WTC11 (cell line): ENCODE measurements at regions not wholly inside any gene's neighbourhood (a gene's known extent, or its start where the extent isn't known, plus 50 kb on each side); places are given as distances from the start of the nearest gene placed in this dataset.

ENCODE experiments used
- ATAC-seq: fragments of 200-7000 bp; cut with Tn5 transposase; 2 replicates; pipeline ENCODE4 v1.10.0; 2021; ENCODE audit warnings: mild to moderate bottlenecking, moderate library complexity
- CTCF ChIA-PET: fragments of 300-600 bp; sonication (Branson Sonifier 250); formaldehyde crosslinking; loops from one replicate; lab custom pipeline; 2021; ENCODE audit warnings: antibody characterized with exemption; lab: Charles Lee
- POLR2A ChIA-PET: fragments of 350-600 bp; sonication (Branson Sonifier 250); formaldehyde crosslinking; loops from one replicate; lab custom pipeline; 2021; ENCODE audit warnings: antibody characterized with exemption; lab: Charles Lee
- DNase-seq: peaks from one replicate; pipeline ENCODE4 v3.0.0; 2021; ENCODE audit warnings: low spot score
- H3K27ac Mint-ChIP-seq: 2 replicates; pipeline ENCODE4 v1.8.0; 2021; ENCODE audit warnings: mixed read lengths
- H3K27me3 Mint-ChIP-seq: 2 replicates; pipeline ENCODE4 v1.8.0; 2021; ENCODE audit warnings: low read depth, mild to moderate bottlenecking, moderate library complexity, mixed read lengths
- H3K36me3 Mint-ChIP-seq: 2 replicates; pipeline ENCODE4 v1.8.0; 2021; ENCODE audit warnings: mixed read lengths
- H3K4me1 Mint-ChIP-seq: 2 replicates; pipeline ENCODE4 v1.8.0; 2022; ENCODE audit warnings: mixed read lengths
- H3K4me3 Mint-ChIP-seq: 2 replicates; pipeline ENCODE4 v1.8.0; 2021; ENCODE audit warnings: mild to moderate bottlenecking, moderate library complexity, mixed read lengths
- H3K9me3 Mint-ChIP-seq: 2 replicates; pipeline ENCODE4 v1.8.0; 2021; ENCODE audit warnings: mixed read lengths
- CREB1 ChIP-seq: sonication (generic); formaldehyde crosslinking; IDR thresholded peaks from 2 replicates; pipeline ENCODE4 v1.8.0; 2023; ENCODE audit warnings: mild to moderate bottlenecking, missing genetic modification reagents
- CREM ChIP-seq: sonication (generic); formaldehyde crosslinking; IDR thresholded peaks from 2 replicates; pipeline ENCODE4 v1.8.1; 2022; ENCODE audit warnings: mild to moderate bottlenecking, missing genetic modification reagents, moderate library complexity
- GRHL2 ChIP-seq: fragments of 250-450 bp; sonication (Bioruptor Pico); IDR thresholded peaks from 2 replicates; pipeline ENCODE4 v1.8.0; 2022; ENCODE audit warnings: mild to moderate bottlenecking, moderate library complexity; ENCODE audit not compliant: insufficient replicate concordance, severe bottlenecking
- JUN ChIP-seq: sonication (generic); formaldehyde crosslinking; IDR thresholded peaks from 2 replicates; pipeline ENCODE4 v1.8.0; 2023; ENCODE audit warnings: mild to moderate bottlenecking, missing genetic modification reagents
- MXD4 ChIP-seq: fragments of 250-450 bp; sonication (Bioruptor Pico); IDR thresholded peaks from 2 replicates; pipeline ENCODE4 v1.8.0; 2021; ENCODE audit warnings: mild to moderate bottlenecking, moderate library complexity, borderline replicate concordance
- NFE2L1 ChIP-seq: sonication (generic); formaldehyde crosslinking; IDR thresholded peaks from 2 replicates; pipeline ENCODE4 v1.8.1; 2023; ENCODE audit warnings: missing genetic modification reagents
- OVOL2 ChIP-seq: fragments of 250-450 bp; sonication (Bioruptor Pico); IDR thresholded peaks from 2 replicates; pipeline ENCODE4 v1.9.0; 2021; ENCODE audit warnings: mild to moderate bottlenecking, borderline replicate concordance
- SMAD3 ChIP-seq: sonication (generic); formaldehyde crosslinking; IDR thresholded peaks from 2 replicates; pipeline ENCODE4 v1.8.0; 2022; ENCODE audit warnings: missing genetic modification reagents, mild to moderate bottlenecking, borderline replicate concordance
- TCF7 ChIP-seq: sonication (generic); formaldehyde crosslinking; IDR thresholded peaks from 2 replicates; pipeline ENCODE4 v1.8.0; 2022; ENCODE audit warnings: mild to moderate bottlenecking, low read depth, missing genetic modification reagents, moderate library complexity
- ZNF263 ChIP-seq: sonication (generic); formaldehyde crosslinking; IDR thresholded peaks from 2 replicates; pipeline ENCODE4 v1.8.1; 2022; ENCODE audit warnings: low read depth, mild to moderate bottlenecking, moderate library complexity, missing genetic modification reagents
- TF ChIP-seq, protein P1 (sequence below): sonication (generic); formaldehyde crosslinking; IDR thresholded peaks from 2 replicates; pipeline ENCODE4 v1.8.1; 2023; ENCODE audit warnings: mild to moderate bottlenecking, missing genetic modification reagents
- TF ChIP-seq, protein P2 (sequence below): sonication (generic); formaldehyde crosslinking; IDR thresholded peaks from 2 replicates; pipeline ENCODE4 v1.8.1; 2022; ENCODE audit warnings: mild to moderate bottlenecking, missing genetic modification reagents, moderate library complexity, borderline replicate concordance
- TF ChIP-seq, protein P3 (sequence below): sonication (generic); formaldehyde crosslinking; IDR thresholded peaks from 2 replicates; pipeline ENCODE4 v1.8.1; 2023; ENCODE audit warnings: mild to moderate bottlenecking, missing genetic modification reagents, moderate library complexity
- TF ChIP-seq, protein P4 (sequence below): sonication (generic); formaldehyde crosslinking; IDR thresholded peaks from 2 replicates; pipeline ENCODE4 v1.8.0; 2022; ENCODE audit warnings: missing genetic modification reagents
- TF ChIP-seq, protein P5 (sequence below): sonication (generic); formaldehyde crosslinking; IDR thresholded peaks from 2 replicates; pipeline ENCODE4 v1.8.0; 2022; ENCODE audit warnings: mild to moderate bottlenecking, missing genetic modification reagents

DNA sequence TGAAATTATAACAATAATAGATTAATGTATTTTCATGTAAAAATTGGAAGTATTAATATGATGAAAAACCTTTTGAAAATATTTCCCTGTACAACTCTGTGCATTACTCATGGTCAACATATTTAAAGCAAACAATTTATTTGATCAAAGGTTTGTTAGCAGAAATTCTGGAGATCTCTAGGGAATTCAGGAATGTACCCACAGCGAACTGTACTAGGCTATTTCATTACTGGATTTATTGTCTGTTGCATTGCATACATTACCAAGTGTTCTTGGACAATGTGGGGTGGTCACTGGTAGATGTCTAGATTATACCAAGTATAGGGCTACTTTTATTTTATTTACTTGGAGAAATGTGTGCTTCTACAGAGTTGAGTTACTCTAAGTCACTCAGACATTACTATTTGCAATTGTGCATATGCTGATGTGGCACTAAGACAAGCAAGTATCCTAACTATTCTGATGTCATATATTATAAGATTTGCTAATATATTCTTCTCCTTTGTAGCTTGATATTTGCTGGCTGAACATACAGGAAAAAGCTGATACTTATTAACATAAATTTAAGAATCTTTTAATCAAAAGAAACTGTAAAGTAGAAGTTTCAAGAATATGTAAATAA is 323.3 kb downstream of the CCER1 start:
- Mint-ChIP-seq H3K9me3 (peaks cover 21% of the 10 kb centered on the region), H3K4me3 (no peak overlapping the region), H3K4me1 (no peaks in the 10 kb centered on the region), H3K27me3 (no peaks in the 10 kb centered on the region), H3K36me3 (peaks cover 12% of the 10 kb centered on the region), H3K27ac (no peak overlapping the region)
- no peak for DNase-seq
- no peak for ATAC-seq
- CTCF ChIA-PET: no interaction called here
- TF ChIP-seq GRHL2 (no peak), JUN (CRISPR knock-in tag) (no peak), TCF7 (CRISPR knock-in tag) (no peak), SMAD3 (no peak), OVOL2 (CRISPR knock-in tag) (no peak), CREB1 (CRISPR knock-in tag) (no peak), CREM (no peak), MXD4 (CRISPR knock-in tag) (no peak), NFE2L1 (CRISPR knock-in tag) (no peak)
- TF ChIP-seq, protein P1, sequence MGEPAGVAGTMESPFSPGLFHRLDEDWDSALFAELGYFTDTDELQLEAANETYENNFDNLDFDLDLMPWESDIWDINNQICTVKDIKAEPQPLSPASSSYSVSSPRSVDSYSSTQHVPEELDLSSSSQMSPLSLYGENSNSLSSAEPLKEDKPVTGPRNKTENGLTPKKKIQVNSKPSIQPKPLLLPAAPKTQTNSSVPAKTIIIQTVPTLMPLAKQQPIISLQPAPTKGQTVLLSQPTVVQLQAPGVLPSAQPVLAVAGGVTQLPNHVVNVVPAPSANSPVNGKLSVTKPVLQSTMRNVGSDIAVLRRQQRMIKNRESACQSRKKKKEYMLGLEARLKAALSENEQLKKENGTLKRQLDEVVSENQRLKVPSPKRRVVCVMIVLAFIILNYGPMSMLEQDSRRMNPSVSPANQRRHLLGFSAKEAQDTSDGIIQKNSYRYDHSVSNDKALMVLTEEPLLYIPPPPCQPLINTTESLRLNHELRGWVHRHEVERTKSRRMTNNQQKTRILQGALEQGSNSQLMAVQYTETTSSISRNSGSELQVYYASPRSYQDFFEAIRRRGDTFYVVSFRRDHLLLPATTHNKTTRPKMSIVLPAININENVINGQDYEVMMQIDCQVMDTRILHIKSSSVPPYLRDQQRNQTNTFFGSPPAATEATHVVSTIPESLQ (CRISPR knock-in tag): no peak
- TF ChIP-seq, protein P2, sequence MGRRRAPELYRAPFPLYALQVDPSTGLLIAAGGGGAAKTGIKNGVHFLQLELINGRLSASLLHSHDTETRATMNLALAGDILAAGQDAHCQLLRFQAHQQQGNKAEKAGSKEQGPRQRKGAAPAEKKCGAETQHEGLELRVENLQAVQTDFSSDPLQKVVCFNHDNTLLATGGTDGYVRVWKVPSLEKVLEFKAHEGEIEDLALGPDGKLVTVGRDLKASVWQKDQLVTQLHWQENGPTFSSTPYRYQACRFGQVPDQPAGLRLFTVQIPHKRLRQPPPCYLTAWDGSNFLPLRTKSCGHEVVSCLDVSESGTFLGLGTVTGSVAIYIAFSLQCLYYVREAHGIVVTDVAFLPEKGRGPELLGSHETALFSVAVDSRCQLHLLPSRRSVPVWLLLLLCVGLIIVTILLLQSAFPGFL (CRISPR knock-in tag): no peak
- TF ChIP-seq, protein P3, sequence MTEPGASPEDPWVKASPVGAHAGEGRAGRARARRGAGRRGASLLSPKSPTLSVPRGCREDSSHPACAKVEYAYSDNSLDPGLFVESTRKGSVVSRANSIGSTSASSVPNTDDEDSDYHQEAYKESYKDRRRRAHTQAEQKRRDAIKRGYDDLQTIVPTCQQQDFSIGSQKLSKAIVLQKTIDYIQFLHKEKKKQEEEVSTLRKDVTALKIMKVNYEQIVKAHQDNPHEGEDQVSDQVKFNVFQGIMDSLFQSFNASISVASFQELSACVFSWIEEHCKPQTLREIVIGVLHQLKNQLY (CRISPR knock-in tag): no peak
- TF ChIP-seq, protein P4, sequence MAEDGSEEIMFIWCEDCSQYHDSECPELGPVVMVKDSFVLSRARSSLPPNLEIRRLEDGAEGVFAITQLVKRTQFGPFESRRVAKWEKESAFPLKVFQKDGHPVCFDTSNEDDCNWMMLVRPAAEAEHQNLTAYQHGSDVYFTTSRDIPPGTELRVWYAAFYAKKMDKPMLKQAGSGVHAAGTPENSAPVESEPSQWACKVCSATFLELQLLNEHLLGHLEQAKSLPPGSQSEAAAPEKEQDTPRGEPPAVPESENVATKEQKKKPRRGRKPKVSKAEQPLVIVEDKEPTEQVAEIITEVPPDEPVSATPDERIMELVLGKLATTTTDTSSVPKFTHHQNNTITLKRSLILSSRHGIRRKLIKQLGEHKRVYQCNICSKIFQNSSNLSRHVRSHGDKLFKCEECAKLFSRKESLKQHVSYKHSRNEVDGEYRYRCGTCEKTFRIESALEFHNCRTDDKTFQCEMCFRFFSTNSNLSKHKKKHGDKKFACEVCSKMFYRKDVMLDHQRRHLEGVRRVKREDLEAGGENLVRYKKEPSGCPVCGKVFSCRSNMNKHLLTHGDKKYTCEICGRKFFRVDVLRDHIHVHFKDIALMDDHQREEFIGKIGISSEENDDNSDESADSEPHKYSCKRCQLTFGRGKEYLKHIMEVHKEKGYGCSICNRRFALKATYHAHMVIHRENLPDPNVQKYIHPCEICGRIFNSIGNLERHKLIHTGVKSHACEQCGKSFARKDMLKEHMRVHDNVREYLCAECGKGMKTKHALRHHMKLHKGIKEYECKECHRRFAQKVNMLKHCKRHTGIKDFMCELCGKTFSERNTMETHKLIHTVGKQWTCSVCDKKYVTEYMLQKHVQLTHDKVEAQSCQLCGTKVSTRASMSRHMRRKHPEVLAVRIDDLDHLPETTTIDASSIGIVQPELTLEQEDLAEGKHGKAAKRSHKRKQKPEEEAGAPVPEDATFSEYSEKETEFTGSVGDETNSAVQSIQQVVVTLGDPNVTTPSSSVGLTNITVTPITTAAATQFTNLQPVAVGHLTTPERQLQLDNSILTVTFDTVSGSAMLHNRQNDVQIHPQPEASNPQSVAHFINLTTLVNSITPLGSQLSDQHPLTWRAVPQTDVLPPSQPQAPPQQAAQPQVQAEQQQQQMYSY (CRISPR knock-in tag): no peak
- POLR2A ChIA-PET: no interaction called here

DNA sequence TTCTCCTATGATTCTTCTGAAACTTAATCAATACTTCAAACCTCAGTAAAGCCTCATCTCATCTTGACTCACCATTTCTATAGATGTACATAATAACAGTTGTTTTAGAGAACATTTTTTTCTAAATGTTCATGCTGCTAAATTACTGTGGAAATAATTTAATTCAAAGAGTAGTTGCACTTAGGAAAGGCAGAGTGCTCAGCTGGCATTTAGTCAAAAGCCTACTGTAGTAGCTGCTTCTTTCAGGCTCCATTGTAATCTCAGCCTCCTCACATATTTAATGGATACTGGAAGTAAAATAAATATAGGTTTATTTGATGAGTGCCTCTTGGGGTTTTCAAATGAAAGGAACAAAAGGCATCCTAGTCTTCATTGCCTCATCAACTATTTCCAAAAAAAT is 325.0 kb downstream of the CCER1 start:
- no peak overlapping the region for H3K4me3 Mint-ChIP-seq
- H3K27ac Mint-ChIP-seq: no peak overlapping the region
- TF ChIP-seq ZNF263: no peak
- POLR2A ChIA-PET: no interaction called here
- H3K27me3 Mint-ChIP-seq: no peaks in the 10 kb centered on the region
- ATAC-seq: no peak
- no peaks in the 10 kb centered on the region for H3K4me1 Mint-ChIP-seq
- CTCF ChIA-PET: no interaction called here
- peaks cover 12% of the 10 kb centered on the region for H3K36me3 Mint-ChIP-seq
- peaks cover 20% of the 10 kb centered on the region for H3K9me3 Mint-ChIP-seq
- DNase-seq: no peak

DNA sequence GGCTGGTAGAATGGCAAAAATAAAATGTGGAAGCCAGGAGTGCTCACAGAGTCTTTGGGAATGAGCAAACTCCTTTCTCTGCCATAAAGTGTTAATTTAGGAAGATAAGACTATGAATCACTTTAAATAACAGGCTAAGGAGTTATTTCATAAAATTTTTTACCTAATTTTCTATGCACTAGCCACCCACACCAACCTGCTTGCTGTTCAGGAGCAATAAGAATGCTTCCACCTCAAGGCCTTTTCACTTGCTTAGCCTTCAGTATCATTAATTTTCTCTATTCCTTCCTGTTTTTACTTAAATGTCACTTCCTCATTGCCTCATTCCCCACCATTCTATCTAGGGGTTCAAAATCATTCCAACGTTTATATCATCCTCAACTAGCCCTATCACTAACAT is 326.8 kb downstream of the CCER1 start:
- no peaks in the 10 kb centered on the region for H3K4me1 Mint-ChIP-seq
- H3K27me3 Mint-ChIP-seq: no peaks in the 10 kb centered on the region
- DNase-seq: no peak
- no peak overlapping the region for H3K27ac Mint-ChIP-seq
- peaks cover 7% of the 10 kb centered on the region for H3K9me3 Mint-ChIP-seq
- CTCF ChIA-PET: no interaction called here
- POLR2A ChIA-PET: no interaction called here
- no peak for ATAC-seq
- H3K4me3 Mint-ChIP-seq: no peak overlapping the region
- H3K36me3 Mint-ChIP-seq: peaks cover 3% of the 10 kb centered on the region
- TF ChIP-seq, protein P5, sequence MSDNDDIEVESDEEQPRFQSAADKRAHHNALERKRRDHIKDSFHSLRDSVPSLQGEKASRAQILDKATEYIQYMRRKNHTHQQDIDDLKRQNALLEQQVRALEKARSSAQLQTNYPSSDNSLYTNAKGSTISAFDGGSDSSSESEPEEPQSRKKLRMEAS (CRISPR knock-in tag): no peak
